Right cardiac atrium (tissue), 5 donors: ENCODE measurements at regions not wholly inside any gene's neighbourhood (a gene's known extent, or its start where the extent isn't known, plus 50 kb on each side); places are given as distances from the start of the nearest gene placed in this dataset.
"Not testable (repeated sequence)": the region's sequence is repeated elsewhere in the genome, so short reads cannot be mapped to it uniquely, and the experiment has no call there.

Source experiments
- ATAC-seq, 2 donors: fragments of 200-7000 bp; cut with Tn5 transposase; one replicate each; pipeline versions ENCODE4 v1.8.0 to v1.9.1; 2020; ENCODE audit warnings: moderate library complexity in 2 of 2, mild to moderate bottlenecking in 1 of 2
- DNase-seq, 3 donors: peaks; one replicate each; pipeline ENCODE4 v3.0.0-alpha.2; 2020
- H3K27ac ChIP-seq: one replicate; pipeline ENCODE4 v1.5.1; 2013; ENCODE audit warnings: mild to moderate bottlenecking, low read length, control low read depth, moderate library complexity
- H3K27me3 ChIP-seq: one replicate; pipeline ENCODE4 v1.6.1; 2013; ENCODE audit not compliant: control insufficient read depth, insufficient read depth
- H3K4me1 ChIP-seq: one replicate; pipeline ENCODE4 v1.6.1; 2013; ENCODE audit warnings: low read length; ENCODE audit not compliant: control insufficient read depth, insufficient read depth
- H3K4me3 ChIP-seq: one replicate; pipeline ENCODE4 v1.5.1; 2013; ENCODE audit warnings: low read length, control low read depth
- H3K9me3 ChIP-seq: one replicate; pipeline ENCODE4 v1.6.1; 2013; ENCODE audit warnings: low read length; ENCODE audit not compliant: control insufficient read depth
- WGBS: extraction: QIAGEN DNeasy Blood & Tissue Kit; methylation state at CpG from one replicate; pipeline ENCODE4 v1.1.7; 2013; 5-methylcytosine and 5-hydroxymethylcytosine counted together
- intact Hi-C, 4 donors: fragments of 100-400 bp; cut with DNase I; formaldehyde crosslinking; loops; one replicate each; pipeline versions ENCODE4 v1.11.0 to v1.14.0; 2022 to 2023
- donor health status: healthy with polysubstance abuse.
- donor health status: DM: no; HTN: yes; CAD: no.
- donor health status: DM: no; HTN: no; CAD: no.
- donor health status: DM: no; HTN: yes; CAD: no; lungs with severe emphysema.
- donor health status: DM: yes; HTN: yes; CAD: no.

- H3K4me3 ChIP-seq, H3K9me3 ChIP-seq, H3K4me1 ChIP-seq, ATAC-seq, H3K27me3 ChIP-seq, DNase-seq, H3K27ac ChIP-seq, intact Hi-C loops: not testable (repeated sequence)
- 86% methylated on average over 3 of the region's 3 CpGs for WGBS
Measured at GRCh38 chr17:13659051-13659450, 57.3 kb upstream of the HS3ST3A1 start.

- no peaks in the 10 kb centered on the region for H3K9me3 ChIP-seq
- DNase-seq = peak in 1 of 3 donors; percentile 19
- intact Hi-C loops = no loop called here
- H3K27ac ChIP-seq = no peak overlapping the region
- no peaks in the 10 kb centered on the region for H3K4me1 ChIP-seq
- ATAC-seq = no peak
- WGBS = 89% methylated on average over 21 of the region's 21 CpGs
- H3K27me3 ChIP-seq = no peaks in the 10 kb centered on the region
- no peak overlapping the region for H3K4me3 ChIP-seq
Measured at GRCh38 chr17:13665872-13666635, 64.3 kb upstream of the HS3ST3A1 start.

GRCh38 chr17:13671341-13671740, 69.6 kb upstream of the HS3ST3A1 start:
- Histone ChIP-seq H3K4me3 (no peak overlapping the region), H3K9me3 (no peaks in the 10 kb centered on the region), H3K27me3 (no peaks in the 10 kb centered on the region), H3K4me1 (no peaks in the 10 kb centered on the region), H3K27ac (no peak overlapping the region)
- WGBS = 57% methylated on average over 3 of the region's 3 CpGs
- DNase-seq = no peak
- no peak for ATAC-seq
- intact Hi-C loops = no loop called here

- H3K27ac ChIP-seq = no peak overlapping the region
- no peak overlapping the region for H3K4me3 ChIP-seq
- WGBS = 74% methylated on average over 8 of the region's 8 CpGs
- ATAC-seq = no peak
- H3K27me3 ChIP-seq = no peaks in the 10 kb centered on the region
- DNase-seq = no peak
- intact Hi-C loops = no loop called here
- H3K9me3 ChIP-seq = no peaks in the 10 kb centered on the region
- no peaks in the 10 kb centered on the region for H3K4me1 ChIP-seq
Measured at GRCh38 chr17:13671771-13672170, 70.0 kb upstream of the HS3ST3A1 start.

- intact Hi-C loops = no loop called here
- no peaks in the 10 kb centered on the region for H3K9me3 ChIP-seq
- H3K27ac ChIP-seq = no peak overlapping the region
- DNase-seq = no peak
- ATAC-seq = no peak
- no peaks in the 10 kb centered on the region for H3K4me1 ChIP-seq
- no peak overlapping the region for H3K4me3 ChIP-seq
- no peaks in the 10 kb centered on the region for H3K27me3 ChIP-seq
Measured at GRCh38 chr17:13678361-13678760, 76.6 kb upstream of the HS3ST3A1 start.

GRCh38 chr17:13678841-13679240, 77.1 kb upstream of the HS3ST3A1 start:
- intact Hi-C loops = no loop called here
- ATAC-seq (no peak), DNase-seq (no peak)
- WGBS = 60% methylated on average over 4 of the region's 4 CpGs
- no peaks in the 10 kb centered on the region for H3K27me3 ChIP-seq
- no peaks in the 10 kb centered on the region for H3K4me1 ChIP-seq
- no peak overlapping the region for H3K27ac ChIP-seq
- no peaks in the 10 kb centered on the region for H3K9me3 ChIP-seq
- no peak overlapping the region for H3K4me3 ChIP-seq

- Histone ChIP-seq H3K9me3 (no peaks in the 10 kb centered on the region), H3K4me1 (no peaks in the 10 kb centered on the region), H3K27me3 (no peaks in the 10 kb centered on the region), H3K4me3 (no peak overlapping the region), H3K27ac (no peak overlapping the region)
- DNase-seq (no peak), ATAC-seq (no peak)
- WGBS = 86% methylated on average over 3 of the region's 3 CpGs
- intact Hi-C loops = no loop called here
Measured at GRCh38 chr17:13688716-13689115, 87.0 kb upstream of the HS3ST3A1 start.

GRCh38 chr17:13690806-13691205, 89.1 kb upstream of the HS3ST3A1 start:
- no peaks in the 10 kb centered on the region for H3K27me3 ChIP-seq
- intact Hi-C loops = no loop called here

GRCh38 chr17:13694934-13695333, 93.2 kb upstream of the HS3ST3A1 start:
- intact Hi-C loops = no loop called here

More at GRCh38 chr17:13690806-13691205, 89.1 kb upstream of the HS3ST3A1 start:
- ATAC-seq = no peak
- Histone ChIP-seq H3K27ac (no peak overlapping the region), H3K4me3 (no peak overlapping the region), H3K4me1 (no peaks in the 10 kb centered on the region), H3K9me3 (no peaks in the 10 kb centered on the region)
- DNase-seq = no peak
- 94% methylated on average over 1 of the region's 1 CpG for WGBS

GRCh38 chr17:13698832-13699231, 97.1 kb upstream of the HS3ST3A1 start:
- intact Hi-C loops = no loop called here
- no peak for ATAC-seq
- 80% methylated on average over 3 of the region's 3 CpGs for WGBS
- no peak overlapping the region for H3K4me3 ChIP-seq
- H3K27me3 ChIP-seq = no peaks in the 10 kb centered on the region
- no peaks in the 10 kb centered on the region for H3K9me3 ChIP-seq
- H3K4me1 ChIP-seq = no peaks in the 10 kb centered on the region
- no peak for DNase-seq
- H3K27ac ChIP-seq = no peak overlapping the region

More at GRCh38 chr17:13694934-13695333, 93.2 kb upstream of the HS3ST3A1 start:
- ATAC-seq = no peak
- no peak overlapping the region for H3K4me3 ChIP-seq
- H3K4me1 ChIP-seq = no peaks in the 10 kb centered on the region
- no peaks in the 10 kb centered on the region for H3K9me3 ChIP-seq
- no peak for DNase-seq
- H3K27ac ChIP-seq = no peak overlapping the region
- H3K27me3 ChIP-seq = no peaks in the 10 kb centered on the region

- WGBS = 71% methylated on average over 2 of the region's 2 CpGs
- no peaks in the 10 kb centered on the region for H3K9me3 ChIP-seq
- H3K27ac ChIP-seq = no peak overlapping the region
- ATAC-seq = no peak
- DNase-seq = no peak
- H3K4me1 ChIP-seq = no peaks in the 10 kb centered on the region
- intact Hi-C loops = no loop called here
- no peaks in the 10 kb centered on the region for H3K27me3 ChIP-seq
- H3K4me3 ChIP-seq = no peak overlapping the region
Measured at GRCh38 chr17:13699261-13699660, 97.5 kb upstream of the HS3ST3A1 start.

- 72% methylated on average over 1 of the region's 1 CpG for WGBS
- no peak overlapping the region for H3K27ac ChIP-seq
Measured at GRCh38 chr17:13702266-13702665, 100.5 kb upstream of the HS3ST3A1 start.

More at GRCh38 chr17:13702266-13702665, 100.5 kb upstream of the HS3ST3A1 start:
- no peaks in the 10 kb centered on the region for H3K9me3 ChIP-seq
- no peaks in the 10 kb centered on the region for H3K4me1 ChIP-seq
- H3K27me3 ChIP-seq = no peaks in the 10 kb centered on the region
- no peak overlapping the region for H3K4me3 ChIP-seq
- ATAC-seq (no peak), DNase-seq (no peak)
- intact Hi-C loops = no loop called here
